Uterus (tissue), 3 donors: ENCODE measurements at regions not wholly inside any gene's neighbourhood (a gene's known extent, or its start where the extent isn't known, plus 50 kb on each side); places are given as distances from the start of the nearest gene placed in this dataset.

Experiments
- DNase-seq, 2 donors: peaks; one replicate each; pipeline ENCODE4 v3.0.0-alpha.2; 2019 to 2020
- H3K27ac ChIP-seq, 2 donors: fragments of 200-600 bp; sonication (generic); 1 replicate in 1 of 2; 2 replicates in 1 of 2; pipeline ENCODE4 v1.5.1; 2016 to 2018
- H3K27me3 ChIP-seq, 2 donors: fragments of 200-600 bp; sonication (generic); one replicate each; pipeline ENCODE4 v1.5.1; 2018 to 2019; ENCODE audit warnings: control low read depth in 1 of 2
- H3K36me3 ChIP-seq, 2 donors: fragments of 200-600 bp; sonication (generic); one replicate each; pipeline ENCODE4 v1.5.1; 2019; ENCODE audit warnings: control low read depth in 1 of 2
- H3K4me1 ChIP-seq, 2 donors: fragments of 200-600 bp; sonication (generic); one replicate each; pipeline ENCODE4 v1.5.1; 2018 to 2019; ENCODE audit warnings: control low read depth in 1 of 2
- H3K4me3 ChIP-seq, 2 donors: fragments of 200-600 bp; sonication (generic); 1 replicate in 1 of 2; 2 replicates in 1 of 2; pipeline ENCODE4 v1.5.1; 2018 to 2019; ENCODE audit warnings: mild to moderate bottlenecking in 1 of 2
- H3K9me3 ChIP-seq, 2 donors: fragments of 200-600 bp; sonication (generic); one replicate each; pipeline ENCODE4 v1.5.1; 2019; ENCODE audit warnings: control low read depth in 1 of 2
- CTCF ChIP-seq, 4 experiments: fragments of 200-600 bp in 2 of 4; fragments of 450-650 bp in 2 of 4; sonication (generic) in 2 of 4; IDR thresholded peaks; one replicate each; pipeline ENCODE4 v1.5.1; 2016 to 2019; ENCODE audit warnings: antibody characterized with exemption in 4 of 4, mild to moderate bottlenecking in 2 of 4, moderate library complexity in 1 of 4
- POLR2A ChIP-seq, 2 donors: fragments of 450-650 bp; IDR thresholded peaks; one replicate each; pipeline ENCODE4 v1.6.1; 2016; ENCODE audit warnings: antibody characterized with exemption in 2 of 2, mild to moderate bottlenecking in 1 of 2, moderate library complexity in 1 of 2
- intact Hi-C: fragments of 100-400 bp; cut with DNase I; formaldehyde crosslinking; loops from one replicate; pipeline ENCODE4 v1.15.1; 2023; ENCODE audit warnings: low total_unique reads
- donor health status: DM: yes; HTN: yes; CAD: no.

DNA sequence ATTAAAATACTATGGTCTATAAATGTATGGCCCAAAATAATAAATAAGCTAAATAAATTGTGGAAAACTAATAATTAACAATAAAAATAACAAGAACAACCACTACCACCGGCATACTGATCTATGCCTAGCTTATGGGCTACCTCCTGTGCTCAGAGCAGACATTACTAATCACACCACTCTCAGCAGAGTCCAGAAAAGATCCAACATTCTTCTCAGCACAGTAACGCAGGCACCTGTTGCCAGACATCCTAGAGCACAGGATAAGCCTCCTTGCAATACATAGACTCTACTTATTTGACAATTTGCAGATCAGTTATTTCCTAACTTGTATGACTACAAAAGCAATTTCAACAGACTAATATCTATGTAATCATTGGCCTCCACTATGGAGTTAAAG lies 137.1 kb upstream of the NEBL start:
- intact Hi-C loops: no loop called here
- TF ChIP-seq CTCF (IDR thresholded peaks at IDR 0.05) (no peak), POLR2A (IDR thresholded peaks at IDR 0.05) (no peak)
- no peaks in the 10 kb centered on the region for H3K36me3 ChIP-seq

GRCh38 chr10:21032587-21033319 lies 135.6 kb upstream of the NEBL start:
- H3K4me3 ChIP-seq: no peak overlapping the region
- H3K27ac ChIP-seq: no peak overlapping the region
- no peak for DNase-seq
- no peaks in the 10 kb centered on the region for H3K9me3 ChIP-seq
- no peak for TF ChIP-seq CTCF (IDR thresholded peaks at IDR 0.05)
- no peak for TF ChIP-seq POLR2A (IDR thresholded peaks at IDR 0.05)
- H3K27me3 ChIP-seq: no peaks in the 10 kb centered on the region
- H3K4me1 ChIP-seq: no peaks in the 10 kb centered on the region
- intact Hi-C loops: no loop called here
- no peaks in the 10 kb centered on the region for H3K36me3 ChIP-seq

More for the DNA sequence above, 137.1 kb upstream of the NEBL start:
- H3K27me3 ChIP-seq: no peaks in the 10 kb centered on the region
- no peak overlapping the region for H3K27ac ChIP-seq
- no peaks in the 10 kb centered on the region for H3K4me1 ChIP-seq
- DNase-seq: no peak
- no peak overlapping the region for H3K4me3 ChIP-seq
- no peaks in the 10 kb centered on the region for H3K9me3 ChIP-seq

- no peaks in the 10 kb centered on the region for H3K4me1 ChIP-seq
- no peak for DNase-seq
- H3K27me3 ChIP-seq: no peaks in the 10 kb centered on the region
- no peaks in the 10 kb centered on the region for H3K9me3 ChIP-seq
- no peak overlapping the region for H3K4me3 ChIP-seq
- no peak overlapping the region for H3K27ac ChIP-seq
- H3K36me3 ChIP-seq: no peaks in the 10 kb centered on the region
- intact Hi-C loops: no loop called here
- no peak for TF ChIP-seq POLR2A (IDR thresholded peaks at IDR 0.05)
- TF ChIP-seq CTCF (IDR thresholded peaks at IDR 0.05): no peak
Observed at GRCh38 chr10:21031232-21031795, 134.2 kb upstream of the NEBL start.

GRCh38 chr10:21030091-21030490 lies 133.0 kb upstream of the NEBL start:
- H3K36me3 ChIP-seq: no peaks in the 10 kb centered on the region
- no peaks in the 10 kb centered on the region for H3K27me3 ChIP-seq
- no peaks in the 10 kb centered on the region for H3K4me1 ChIP-seq
- no peak overlapping the region for H3K4me3 ChIP-seq
- intact Hi-C loops: no loop called here
- no peak for DNase-seq
- H3K27ac ChIP-seq: no peak overlapping the region
- TF ChIP-seq CTCF (IDR thresholded peaks at IDR 0.05): no peak
- TF ChIP-seq POLR2A (IDR thresholded peaks at IDR 0.05): no peak
- H3K9me3 ChIP-seq: no peaks in the 10 kb centered on the region

- intact Hi-C loops: no loop called here
- Histone ChIP-seq H3K4me3 (no peak overlapping the region), H3K27ac (no peak overlapping the region), H3K27me3 (no peaks in the 10 kb centered on the region), H3K9me3 (no peaks in the 10 kb centered on the region), H3K4me1 (no peaks in the 10 kb centered on the region), H3K36me3 (no peaks in the 10 kb centered on the region)
- TF ChIP-seq CTCF (IDR thresholded peaks at IDR 0.05): no peak
- no peak for TF ChIP-seq POLR2A (IDR thresholded peaks at IDR 0.05)
- no peak for DNase-seq
Observed at GRCh38 chr10:21022821-21023220, 125.7 kb upstream of the NEBL start.
